Activated effector memory CD4-positive, alpha-beta T cell treated with anti-CD3 and anti-CD28 coated beads, Interleukin-2, amount 50 U/mL, for 16 hours (primary cell): ENCODE measurements at regions not wholly inside any gene's neighbourhood (a gene's known extent, or its start where the extent isn't known, plus 50 kb on each side); places are given as distances from the start of the nearest gene placed in this dataset.

Experiments used
- DNase-seq: peaks from one replicate; pipeline ENCODE4 v3.0.0-alpha.2; 2020

DNA sequence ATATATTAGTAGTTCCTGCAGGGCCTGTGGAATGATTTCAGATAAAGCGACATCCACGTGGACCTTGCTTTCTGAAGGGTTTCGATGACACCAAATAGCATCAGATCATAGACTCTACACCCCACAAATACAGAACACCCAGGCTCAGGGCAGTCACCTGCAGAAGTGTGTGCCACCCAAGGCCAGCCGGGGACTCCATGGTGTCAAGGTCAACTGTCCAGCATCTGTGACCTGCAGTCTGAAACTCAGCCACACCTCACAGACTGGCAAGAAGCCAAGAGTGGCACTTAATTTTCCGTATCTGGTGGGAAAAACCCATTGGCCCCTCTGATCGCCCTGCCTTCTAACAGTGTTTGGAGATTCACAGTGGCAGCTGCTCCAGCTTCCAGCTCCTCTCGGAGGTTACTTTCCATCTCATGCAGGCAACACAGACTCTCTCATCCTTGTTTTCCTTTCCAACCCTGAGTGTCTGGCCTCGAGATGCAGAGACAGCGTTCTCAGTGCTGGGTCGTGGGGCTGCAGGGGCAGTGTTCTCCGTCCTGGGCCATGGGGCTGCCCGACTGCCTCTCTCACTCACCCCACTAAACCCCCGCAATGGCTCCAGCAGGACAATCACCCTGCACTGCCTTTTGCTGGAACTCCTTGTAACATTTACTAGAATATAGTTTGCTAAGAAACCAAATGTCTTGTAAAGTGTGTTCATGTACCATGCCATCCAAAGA, 221.9 kb downstream of the IRX2 start:
- DNase-seq, result peak; percentile 45

DNA sequence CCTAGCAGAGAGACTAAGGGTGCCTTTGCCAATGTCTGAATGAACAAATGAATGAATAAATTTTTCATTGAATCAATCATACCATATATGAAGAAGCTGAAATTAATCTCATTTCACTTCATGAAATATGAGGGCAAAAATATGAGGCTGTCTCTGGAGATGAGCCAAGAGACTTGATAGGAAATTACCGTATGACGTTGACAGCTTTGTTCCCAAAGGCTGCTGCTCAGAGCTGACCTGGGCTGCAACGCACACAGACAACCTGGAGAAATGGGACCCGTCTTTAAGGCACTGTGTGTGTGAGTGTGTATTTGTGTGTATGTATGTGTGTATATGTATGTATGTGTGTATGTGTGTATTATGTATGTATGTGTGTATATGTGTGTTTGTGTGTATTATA, 226.1 kb downstream of the IRX2 start:
- DNase-seq, result peak; percentile 17

DNA sequence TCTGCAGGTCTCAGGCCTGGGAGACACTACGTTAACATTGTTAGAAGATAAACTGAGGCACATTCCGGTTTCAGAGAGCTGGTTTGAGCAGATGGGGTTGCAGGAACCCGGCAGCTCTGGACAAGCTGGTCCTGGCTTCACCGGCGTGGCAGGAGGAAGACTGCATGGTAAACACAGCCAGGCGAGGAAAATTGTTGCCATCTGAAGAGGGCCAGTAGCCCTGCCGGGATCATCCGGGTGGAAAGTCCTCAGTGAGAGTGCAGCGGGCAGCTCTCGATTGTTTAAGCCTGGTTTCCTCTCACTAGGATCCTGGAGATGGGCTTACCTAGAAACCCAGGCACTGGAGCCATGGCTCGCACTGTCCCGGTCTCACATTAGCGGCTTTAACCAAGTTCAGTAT, 226.9 kb downstream of the IRX2 start:
- peak; percentile 34 for DNase-seq

DNA sequence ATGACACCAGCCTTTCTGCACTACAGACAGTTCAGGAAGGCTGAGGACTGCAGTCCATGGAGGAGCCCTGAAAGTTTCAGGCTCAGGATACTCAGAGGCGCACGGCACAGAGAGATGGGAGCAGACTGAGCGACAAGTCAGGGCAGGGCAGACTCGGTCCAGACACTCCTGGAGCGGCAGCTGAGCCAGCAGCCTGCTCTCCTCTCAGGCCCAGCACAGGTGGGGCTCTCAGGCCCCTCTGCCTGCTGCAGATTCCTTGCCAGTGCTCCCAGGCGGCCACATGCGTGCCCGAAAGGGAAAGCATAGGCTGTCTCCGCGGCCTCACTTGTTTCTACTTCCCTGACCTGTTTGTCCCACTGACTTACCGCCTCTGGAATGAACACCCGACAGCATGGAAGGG, 228.3 kb downstream of the IRX2 start:
- no peak for DNase-seq

DNA sequence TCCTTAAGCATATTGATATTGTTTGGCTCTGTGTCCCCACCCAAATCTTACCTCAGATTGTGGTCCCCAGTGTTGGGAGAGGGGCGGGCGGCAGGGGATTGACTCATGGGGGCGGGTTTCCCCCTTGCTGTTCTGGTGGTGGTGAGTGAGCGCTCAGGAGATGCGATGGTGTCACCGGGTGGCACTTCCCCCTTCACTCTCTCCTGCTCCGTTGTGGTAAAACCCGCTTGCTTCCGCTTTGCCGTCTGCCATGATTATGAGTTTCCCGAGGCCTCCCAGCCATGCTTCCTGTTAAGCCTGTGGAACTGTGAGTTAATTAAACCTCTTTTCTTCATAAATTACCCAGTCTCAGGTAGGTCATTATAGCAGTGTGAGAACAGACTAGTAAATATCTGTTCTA, 229.1 kb downstream of the IRX2 start:
- peak; percentile 22 for DNase-seq

DNA sequence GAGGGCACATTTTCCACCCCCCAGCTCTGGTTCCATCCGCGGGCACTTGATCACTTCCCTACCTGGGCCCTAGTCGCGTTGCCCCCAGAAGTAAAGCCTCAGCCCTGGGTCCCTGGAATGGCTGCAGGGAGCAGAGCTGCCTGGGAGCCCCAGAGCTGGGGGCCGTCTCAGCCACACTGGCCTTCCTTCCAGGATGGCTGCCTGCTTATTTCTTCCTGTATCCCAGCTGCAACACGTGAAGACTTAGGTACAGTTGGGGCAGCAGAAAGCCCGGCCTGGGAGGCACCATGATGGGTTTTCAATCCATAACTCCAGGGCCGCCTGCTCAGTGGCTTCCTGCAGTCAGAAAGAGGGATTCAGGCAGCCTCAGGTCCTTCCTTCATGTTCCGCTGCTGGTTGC, 232.3 kb downstream of the IRX2 start:
- DNase-seq, result no peak

DNA sequence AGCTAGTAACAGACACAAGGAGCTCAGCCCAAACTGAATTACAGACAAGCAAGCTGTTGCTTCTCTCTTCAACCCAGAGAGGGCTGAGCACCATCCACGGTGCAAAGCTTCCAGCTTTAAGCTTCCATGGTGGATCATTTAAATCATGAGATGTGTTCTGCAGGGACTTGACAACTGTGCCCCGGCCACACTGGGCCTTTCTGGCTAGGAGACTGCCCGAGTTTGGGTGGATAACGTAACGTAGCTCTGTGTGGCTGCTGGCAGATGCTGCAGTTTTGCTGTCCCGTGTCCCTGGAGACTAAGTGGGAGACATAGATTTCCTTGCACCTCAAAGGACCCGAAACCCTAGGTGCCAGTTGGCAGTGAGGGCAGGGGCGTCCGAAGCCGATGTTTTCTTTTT, 234.0 kb downstream of the IRX2 start:
- no peak for DNase-seq

DNA sequence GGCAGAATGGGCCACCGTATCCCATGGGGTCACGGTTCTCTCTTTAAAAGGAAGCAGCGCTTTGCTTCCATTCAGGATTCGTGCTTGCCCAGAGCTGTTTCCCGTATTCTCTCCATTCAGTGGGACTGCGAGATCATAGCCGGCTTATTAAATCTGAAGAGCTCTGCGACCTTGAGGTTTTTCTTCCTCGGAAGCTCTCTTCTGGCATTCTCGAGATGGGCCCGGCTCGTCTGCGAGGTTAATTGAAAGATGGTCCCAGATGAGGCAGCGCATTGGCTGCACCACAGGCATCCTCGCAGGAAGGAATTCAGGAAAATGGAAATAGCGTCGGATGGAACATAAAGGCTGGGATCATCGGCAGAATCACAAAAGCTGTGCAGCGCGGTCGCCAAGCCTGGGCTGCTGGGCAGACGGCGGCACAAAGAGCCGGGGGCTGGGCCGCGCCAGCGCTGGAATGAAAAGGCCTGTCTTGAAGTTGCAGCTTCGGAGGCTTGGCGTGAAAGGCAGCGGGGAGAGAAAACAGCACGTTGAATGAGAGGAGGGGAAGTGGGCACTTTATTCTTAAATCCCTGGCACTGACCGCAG, 236.2 kb downstream of the IRX2 start:
- no peak for DNase-seq

DNA sequence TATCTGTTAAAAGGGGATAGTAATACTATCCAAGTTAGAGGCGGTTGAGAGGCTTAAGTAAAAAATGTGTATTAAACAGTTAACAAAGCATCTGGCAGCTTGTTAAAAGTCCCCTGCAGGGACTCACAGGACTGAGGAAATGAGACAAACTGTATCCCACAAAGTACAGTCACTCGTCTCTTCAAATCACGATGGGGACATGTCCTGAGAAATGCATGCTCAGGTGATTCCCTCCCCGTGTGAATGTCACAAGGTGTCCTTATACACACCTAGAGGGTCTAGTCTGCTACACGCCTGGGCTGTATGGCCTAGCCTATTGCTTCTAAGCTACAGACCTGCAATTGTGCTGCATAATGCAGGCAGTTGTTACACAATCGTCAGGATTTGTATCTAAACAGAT, 237.0 kb downstream of the IRX2 start:
- no peak for DNase-seq

DNA sequence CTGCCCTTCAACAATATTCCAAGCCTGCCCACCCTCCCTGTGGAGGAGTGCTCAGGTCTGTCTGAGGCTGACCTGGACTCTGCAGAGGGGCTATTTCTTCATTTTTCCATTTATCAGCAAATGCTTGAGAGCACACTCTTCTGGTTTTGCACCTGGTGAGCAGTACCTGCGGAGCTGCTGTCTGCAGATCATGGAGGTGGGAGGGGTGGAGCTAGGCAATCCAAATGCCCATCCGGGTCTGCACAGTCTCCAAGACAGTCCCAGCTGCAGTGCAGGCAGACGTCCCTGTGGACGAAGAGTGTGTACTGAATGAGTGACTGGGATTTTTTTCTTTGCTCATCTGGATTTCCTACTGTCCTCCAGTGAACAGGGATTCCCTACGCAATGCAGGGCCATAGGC, 239.8 kb downstream of the IRX2 start:
- DNase-seq, result no peak

DNA sequence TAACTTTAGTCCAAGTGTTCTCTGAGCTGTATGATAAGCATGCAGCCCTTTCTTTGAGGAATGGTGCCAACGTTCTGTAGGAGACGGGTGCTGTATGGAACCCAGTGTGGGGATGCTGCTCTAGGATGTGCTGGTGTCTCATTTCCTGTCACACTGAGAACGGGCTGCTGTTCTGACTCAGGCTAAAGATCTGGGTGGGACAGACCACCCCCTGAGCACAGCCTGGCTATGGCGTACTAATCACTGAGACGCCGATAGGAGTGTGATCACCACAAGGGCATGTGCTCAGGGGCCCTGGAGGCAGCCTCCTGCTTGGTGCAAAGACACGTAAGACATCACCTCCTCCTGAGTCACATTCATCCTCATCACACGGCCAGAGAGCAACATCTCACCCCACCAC, 240.4 kb downstream of the IRX2 start:
- no peak for DNase-seq

DNA sequence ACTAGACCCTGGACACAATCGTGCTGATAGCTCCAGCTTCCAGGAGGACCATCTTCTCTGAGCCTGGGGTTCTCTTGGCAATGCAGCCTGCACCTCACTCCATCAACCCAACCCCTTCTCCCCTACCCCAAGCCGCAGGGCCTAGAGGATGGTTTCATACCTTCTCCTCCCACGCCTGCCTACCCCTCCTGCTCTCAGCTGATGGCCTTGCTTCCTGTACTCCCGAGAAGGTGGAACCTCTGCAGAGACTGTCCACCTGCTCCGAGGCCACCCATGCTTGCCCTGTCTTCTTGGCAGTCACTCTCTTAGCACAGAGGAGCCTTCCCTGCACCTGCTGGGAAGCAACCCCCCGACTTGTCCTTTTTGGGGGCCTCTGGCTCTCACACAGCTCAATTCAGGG, 241.9 kb downstream of the IRX2 start:
- no peak for DNase-seq

DNA sequence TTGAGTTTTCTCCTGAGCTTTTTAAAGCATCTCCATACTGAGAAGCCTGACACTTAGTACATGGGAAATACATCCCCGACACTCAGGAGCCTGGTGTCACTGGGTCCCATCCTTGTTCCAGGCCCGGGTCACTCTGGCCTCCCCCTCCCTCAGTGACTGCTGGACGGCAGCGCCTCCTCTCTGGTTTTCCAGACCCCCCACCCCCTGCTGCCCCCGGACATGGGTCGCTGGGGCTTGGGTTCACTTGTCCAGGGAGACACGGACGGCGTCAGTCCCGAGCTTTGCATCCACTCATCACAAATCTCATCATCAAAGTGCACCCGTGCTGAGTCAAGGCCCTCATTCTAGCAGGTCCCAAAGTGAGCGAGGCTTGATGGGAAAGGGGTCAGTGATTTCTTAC, 243.0 kb downstream of the IRX2 start:
- no peak for DNase-seq

DNA sequence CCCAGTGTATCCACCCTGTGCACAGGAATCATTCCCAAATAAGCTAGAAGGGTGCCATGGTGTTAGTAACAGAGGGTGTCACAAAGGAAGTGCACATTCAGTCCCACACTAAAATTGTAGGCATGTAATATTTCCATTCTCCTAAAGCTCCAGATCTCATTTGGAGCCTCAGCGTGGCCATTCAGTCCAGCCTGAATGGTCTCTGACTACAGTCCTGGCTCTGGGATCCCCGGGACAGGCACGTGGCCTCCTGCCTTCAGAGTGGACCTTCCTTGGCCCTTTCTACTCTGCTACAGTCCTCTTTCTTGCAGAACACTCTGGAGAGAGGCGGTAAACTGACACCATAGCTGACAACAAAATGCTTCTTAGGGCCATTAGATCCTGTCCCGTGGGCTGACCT, 243.9 kb downstream of the IRX2 start:
- no peak for DNase-seq

DNA sequence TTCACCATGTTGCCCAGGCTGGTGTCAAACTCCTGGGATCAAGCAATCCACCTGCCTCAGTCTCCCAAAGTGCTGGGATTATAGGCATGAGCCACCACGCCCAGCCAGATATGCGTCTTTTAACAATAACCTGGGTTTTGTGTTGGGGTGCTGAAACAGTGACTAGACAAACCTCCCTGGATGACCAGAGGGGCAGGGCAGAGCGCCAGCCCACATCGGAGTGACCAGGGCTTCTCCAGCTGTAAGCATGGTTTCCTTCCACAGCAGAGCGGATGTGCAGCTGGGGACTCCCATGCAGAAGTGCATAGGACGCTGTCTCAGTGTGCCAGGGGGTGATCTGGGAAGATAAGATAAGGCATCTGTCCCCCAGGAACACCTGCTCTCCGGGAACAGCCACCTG, 244.9 kb downstream of the IRX2 start:
- DNase-seq, result no peak

DNA sequence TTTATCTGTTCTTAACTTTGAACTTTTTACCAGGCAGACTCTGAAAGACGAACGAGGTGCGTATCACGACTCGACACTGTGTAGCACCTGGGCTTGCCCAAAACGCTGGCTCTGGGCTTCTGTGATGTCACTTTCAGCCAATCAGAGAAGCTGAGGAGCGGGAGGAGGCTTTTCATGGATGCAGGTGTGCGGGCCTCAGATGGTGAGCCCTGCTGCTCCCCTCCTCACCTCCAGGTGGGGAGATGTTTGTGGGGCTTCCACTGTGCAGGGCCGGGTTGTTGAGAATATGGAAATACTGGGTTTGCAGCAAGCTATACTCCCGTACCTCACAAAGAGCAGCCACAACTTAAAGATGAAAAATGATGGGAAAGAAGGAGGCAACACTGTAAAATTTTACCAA, 246.3 kb downstream of the IRX2 start:
- DNase-seq, result no peak

DNA sequence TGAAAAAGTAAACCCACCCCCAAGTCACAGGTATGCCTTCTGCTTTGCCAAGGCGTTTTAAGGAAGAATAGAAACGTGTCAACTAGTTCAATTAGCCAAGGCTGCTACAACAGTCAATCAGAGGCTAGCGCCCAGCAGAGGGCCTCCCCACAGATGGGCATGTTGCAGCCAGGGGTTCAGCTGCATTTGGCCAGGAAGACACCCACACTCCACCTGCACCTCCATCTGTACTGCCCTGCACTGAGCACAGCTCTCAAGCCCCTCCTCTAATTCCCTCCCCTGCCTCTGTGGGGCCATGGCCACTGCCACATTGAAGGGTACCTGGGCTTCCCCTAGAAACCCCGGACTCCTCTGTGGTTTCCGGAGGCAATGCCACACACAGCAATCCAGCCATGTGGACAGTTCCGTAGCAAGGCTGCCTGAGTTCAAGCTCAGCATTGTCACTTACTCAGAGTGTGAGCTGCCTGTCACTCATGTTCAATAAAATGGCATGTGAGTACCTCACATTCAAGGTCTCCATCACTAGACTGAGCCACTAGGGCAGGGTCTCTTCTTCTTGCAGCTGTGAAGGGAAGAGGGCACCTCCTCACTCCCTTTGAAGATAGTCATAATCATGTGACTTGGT, 248.4 kb downstream of the IRX2 start:
- DNase-seq, result no peak

DNA sequence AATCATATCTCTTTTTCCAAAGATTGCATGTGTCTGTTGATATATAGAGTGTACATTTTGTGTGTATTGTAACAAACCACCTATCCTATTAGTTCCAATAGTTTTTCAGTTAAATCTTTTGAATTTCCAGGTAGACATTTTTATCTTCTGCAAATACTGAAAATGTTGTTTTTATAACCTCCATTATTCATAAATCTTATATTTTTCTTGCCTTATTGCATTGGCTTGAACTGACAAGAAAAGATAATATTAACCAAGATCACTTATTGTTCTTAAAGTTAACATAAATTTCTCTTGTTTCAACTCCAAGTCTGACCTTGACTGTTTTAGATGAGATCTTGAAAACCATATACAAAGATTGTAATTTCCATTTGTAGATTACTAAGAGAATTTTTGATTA, 251.6 kb downstream of the IRX2 start:
- no peak for DNase-seq

DNA sequence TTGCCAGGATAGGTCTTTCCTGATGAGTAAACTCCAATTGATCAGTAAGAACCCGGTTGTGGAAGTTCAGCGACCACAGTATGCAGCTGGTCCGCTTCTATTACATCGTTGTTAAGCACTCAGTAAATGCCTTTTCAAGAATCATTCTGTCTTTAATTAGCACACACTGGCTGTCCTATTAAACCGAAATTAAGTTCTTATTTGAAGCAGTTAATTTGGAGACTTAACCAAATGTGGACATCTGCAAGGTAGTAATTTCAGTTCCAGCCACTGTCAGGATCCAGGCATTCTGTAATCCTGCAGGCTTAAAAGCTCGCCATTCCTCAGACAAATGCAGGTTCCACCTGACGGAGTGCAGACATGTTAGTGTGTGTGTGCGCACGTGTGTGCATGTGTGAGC, 254.6 kb downstream of the IRX2 start:
- no peak for DNase-seq

DNA sequence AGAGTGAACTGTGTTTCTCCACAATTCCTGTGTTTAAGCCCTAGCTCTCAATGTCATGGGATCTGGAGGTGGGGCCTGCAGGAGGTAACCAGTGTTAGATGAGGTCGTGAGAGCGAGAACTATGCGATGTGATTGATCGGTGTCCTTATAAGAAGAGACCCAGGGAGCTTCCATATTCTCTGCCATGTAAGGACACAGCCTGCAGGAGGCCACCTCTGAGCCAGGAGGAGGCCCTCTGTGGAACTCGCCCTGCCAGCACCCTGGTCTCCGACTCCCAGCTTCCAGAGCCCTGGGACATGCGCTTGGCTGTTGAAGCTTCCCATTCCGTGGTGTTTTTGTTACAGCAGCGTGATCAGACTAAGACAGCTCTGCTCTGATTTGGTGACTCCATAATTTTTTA, 255.4 kb downstream of the IRX2 start:
- DNase-seq, result no peak

DNA sequence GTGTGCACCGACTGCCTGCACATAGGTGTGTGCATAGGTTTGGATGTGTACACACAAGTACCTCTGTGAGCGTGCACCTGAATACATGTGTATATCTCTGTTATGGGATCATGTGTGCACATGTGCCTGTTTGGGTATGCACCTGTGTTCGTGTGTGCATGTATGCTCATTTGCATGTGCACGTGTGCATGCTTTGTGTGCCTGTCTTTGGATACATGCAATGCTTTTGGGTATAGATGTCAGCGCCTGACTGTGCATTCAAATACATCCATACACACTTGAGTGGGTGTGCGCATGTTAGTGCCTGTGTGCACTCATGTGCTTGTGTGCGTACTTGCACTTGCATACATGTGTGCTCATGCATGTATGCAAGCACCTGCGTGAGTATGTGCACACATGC, 258.1 kb downstream of the IRX2 start:
- no peak for DNase-seq

DNA sequence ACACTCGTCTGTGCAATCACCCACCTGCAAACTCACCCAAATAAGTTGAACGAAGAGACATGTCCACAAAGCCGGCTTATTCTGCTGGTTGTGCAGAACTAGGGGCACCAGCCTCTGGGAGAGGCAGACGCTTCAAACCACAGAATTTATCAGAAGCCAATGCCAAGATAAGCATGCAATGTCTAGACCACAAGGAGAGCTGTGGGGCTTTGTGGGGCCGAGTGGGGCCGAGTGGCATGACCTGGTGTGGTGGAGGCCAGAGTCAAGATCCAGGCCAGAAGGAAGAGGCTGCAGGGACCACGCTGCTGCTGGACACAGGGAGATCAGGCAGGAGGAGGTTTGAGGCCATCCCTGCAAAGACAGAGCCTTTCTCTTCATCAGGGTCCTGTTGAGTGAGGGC, 259.0 kb downstream of the IRX2 start:
- no peak for DNase-seq

DNA sequence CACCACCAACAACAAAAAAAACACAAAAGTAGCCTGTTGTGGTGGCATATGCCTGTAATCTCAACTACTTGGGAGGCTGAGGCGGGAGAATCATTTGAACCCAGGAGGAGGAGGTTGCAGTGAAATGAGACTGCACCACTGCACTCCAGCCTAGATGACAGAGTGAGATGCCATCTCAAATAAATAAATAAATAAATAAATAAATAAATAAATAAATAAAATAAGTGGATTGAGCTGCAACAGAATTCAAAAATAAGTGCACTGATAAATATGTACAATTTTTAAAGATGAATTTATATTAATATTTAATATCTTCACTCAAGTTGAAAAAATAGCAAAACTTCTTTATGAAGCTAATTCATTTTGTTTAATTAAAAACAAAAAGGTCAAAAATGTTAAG, 259.6 kb downstream of the IRX2 start:
- DNase-seq, result no peak

DNA sequence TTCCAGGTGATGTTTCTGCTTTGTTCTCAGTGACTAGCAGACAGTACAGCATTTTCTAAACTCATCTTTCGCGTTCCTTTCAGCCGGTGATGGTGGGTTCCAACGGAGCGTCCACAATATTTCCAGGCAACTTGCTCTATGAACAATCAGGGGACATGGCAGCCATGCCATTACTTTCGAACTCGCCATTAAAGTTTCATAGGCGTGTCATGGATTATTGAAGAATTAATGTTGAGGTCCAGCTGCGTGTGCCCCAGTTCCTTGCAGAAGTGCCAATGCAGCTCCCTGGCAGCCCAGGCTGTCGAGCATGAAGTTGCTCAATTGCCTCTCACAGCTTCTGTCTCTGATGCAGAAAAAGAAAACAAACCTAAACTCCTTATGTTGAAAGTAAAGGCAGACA, 262.2 kb downstream of the IRX2 start:
- no peak for DNase-seq

DNA sequence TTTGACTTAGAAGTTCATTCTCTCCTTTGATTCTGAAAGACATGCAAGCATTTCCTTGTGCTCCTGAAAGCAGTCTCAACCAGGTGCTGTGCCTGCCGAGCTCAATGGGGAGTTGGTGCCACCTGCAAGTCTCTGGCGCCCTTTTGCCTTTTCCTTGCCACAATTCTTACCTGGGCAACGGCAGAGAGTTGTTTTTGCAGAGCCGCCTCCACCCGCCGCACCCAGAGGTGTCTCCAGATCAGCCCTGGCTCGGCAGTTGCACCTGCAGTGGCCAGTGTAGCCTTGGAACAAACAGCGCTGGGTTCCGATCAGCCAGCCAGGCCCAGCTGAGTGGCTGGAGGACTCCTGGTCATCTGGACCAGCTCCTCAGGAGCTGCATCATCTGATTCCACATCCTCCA, 262.9 kb downstream of the IRX2 start:
- DNase-seq, result no peak
